H1 (cell line): ENCODE measurements at regions not wholly inside any gene's neighbourhood (a gene's known extent, or its start where the extent isn't known, plus 50 kb on each side); places are given as distances from the start of the nearest gene placed in this dataset.

Experiments
- CTCF ChIA-PET: fragments of 300-600 bp; sonication (Branson Sonifier 250); formaldehyde crosslinking; loops from one replicate; lab custom pipeline; 2021; ENCODE audit not compliant: partially characterized antibody; lab: Charles Lee
- POLR2A ChIA-PET: fragments of 300-600 bp; sonication (Branson Sonifier 250); formaldehyde crosslinking; loops from one replicate; lab custom pipeline; 2021; ENCODE audit warnings: inconsistent platforms; ENCODE audit not compliant: partially characterized antibody; lab: Charles Lee
- DNase-seq, 2 experiments: peaks; one replicate each; pipeline versions ENCODE4 v3.0.0 to v3.0.0-alpha.2; 2010 to 2022; ENCODE audit warnings: low spot score in 2 of 2, low read depth in 1 of 2, mixed read lengths in 1 of 2
- FAIRE-seq: peaks from 2 replicates; lab custom pipeline; 2011; peaks lifted over from hg19 to GRCh38; lab: Jason Lieb, UNC
- H2AFZ ChIP-seq: 2 replicates; pipeline ENCODE4 v1.8.1; 2012; ENCODE audit warnings: low read length, inconsistent platforms
- H2AK5ac ChIP-seq: 2 replicates; pipeline ENCODE4 v1.6.1; 2013; ENCODE audit warnings: low read depth, low read length
- H2BK120ac ChIP-seq: replicated peaks from 2 replicates; pipeline ENCODE3; 2013; ENCODE audit warnings: low read depth, low read length, inconsistent platforms
- H2BK12ac ChIP-seq: 2 replicates; pipeline ENCODE4 v1.6.1; 2013; ENCODE audit warnings: low read depth, low read length
- H2BK15ac ChIP-seq: 2 replicates; pipeline ENCODE4 v1.6.1; 2013; ENCODE audit warnings: low read length
- H2BK20ac ChIP-seq: 2 replicates; pipeline ENCODE4 v1.6.1; 2013; ENCODE audit warnings: low read length
- H2BK5ac ChIP-seq: 2 replicates; pipeline ENCODE4 v1.6.1; 2013; ENCODE audit warnings: low read depth, low read length
- H3K14ac ChIP-seq: 2 replicates; pipeline ENCODE4 v1.6.1; 2013; ENCODE audit warnings: inconsistent platforms; ENCODE audit not compliant: insufficient read length
- H3K18ac ChIP-seq: 2 replicates; pipeline ENCODE4 v1.6.1; 2013; ENCODE audit warnings: low read length; ENCODE audit errors: extremely low read depth
- H3K23ac ChIP-seq: 2 replicates; pipeline ENCODE4 v1.6.1; 2013; ENCODE audit warnings: inconsistent platforms; ENCODE audit not compliant: insufficient read length
- H3K23me2 ChIP-seq: 2 replicates; pipeline ENCODE4 v1.6.1; 2013; ENCODE audit warnings: low read depth, low read length
- H3K27ac ChIP-seq: 2 replicates; pipeline ENCODE4 v1.6.1; 2011; ENCODE audit warnings: low read depth, low read length, inconsistent platforms
- H3K27me3 ChIP-seq, 4 experiments: replicated peaks in 1 of 4; 1 replicate in 1 of 4; 2 replicates in 3 of 4; pipeline versions ENCODE4 v1.6.1 to v1.8.1; 2011 to 2013; ENCODE audit warnings: low read length in 3 of 4, mild to moderate bottlenecking in 3 of 4, inconsistent platforms in 2 of 4, mixed read lengths in 2 of 4, moderate library complexity in 1 of 4; ENCODE audit not compliant: control insufficient read depth in 3 of 4, insufficient read depth in 3 of 4; ENCODE audit errors: extremely low read depth in 1 of 4
- H3K36me3 ChIP-seq, 4 experiments: 2 replicates each; pipeline versions ENCODE4 v1.6.1 to v1.8.1; 2011 to 2013; ENCODE audit warnings: mild to moderate bottlenecking in 4 of 4, low read length in 3 of 4, moderate library complexity in 2 of 4, control low read depth in 1 of 4, inconsistent platforms in 1 of 4; ENCODE audit not compliant: insufficient read depth in 4 of 4, control insufficient read depth in 2 of 4
- H3K4ac ChIP-seq: replicated peaks from 2 replicates; pipeline ENCODE3; 2013; ENCODE audit warnings: low read length, low read depth, mixed read lengths, inconsistent platforms; ENCODE audit not compliant: insufficient read length
- H3K4me1 ChIP-seq, 4 experiments: replicated peaks in 1 of 4; 1 replicate in 1 of 4; 2 replicates in 3 of 4; pipeline versions ENCODE4 v1.6.1 to v1.8.1; 2011 to 2013; ENCODE audit warnings: low read length in 3 of 4, inconsistent platforms in 2 of 4, mixed read lengths in 1 of 4; ENCODE audit not compliant: insufficient read depth in 4 of 4, control insufficient read depth in 3 of 4
- H3K4me2 ChIP-seq, 2 experiments: 2 replicates each; pipeline versions ENCODE4 v1.6.1 to v1.8.1; 2011 to 2013; ENCODE audit warnings: low read depth in 2 of 2, low read length in 2 of 2, control low read depth in 1 of 2, inconsistent platforms in 1 of 2, mild to moderate bottlenecking in 1 of 2; ENCODE audit not compliant: insufficient read depth in 1 of 2
- H3K4me3 ChIP-seq, 4 experiments: fragments of 200-600, 300-600 bp in 1 of 4; sonication (generic), shearing (Covaris generic), sonication (Bioruptor Twin) in 1 of 4; 2 replicates each; pipeline versions ENCODE4 v1.5.1 to v1.8.1; 2011 to 2016; ENCODE audit warnings: low read length in 4 of 4, low read depth in 3 of 4, control low read depth in 2 of 4, inconsistent platforms in 2 of 4, mild to moderate bottlenecking in 2 of 4, mixed read lengths in 1 of 4, moderate library complexity in 1 of 4; ENCODE audit not compliant: insufficient read depth in 2 of 4; ENCODE audit errors: extremely low read depth in 1 of 4
- H3K56ac ChIP-seq: replicated peaks from 2 replicates; pipeline ENCODE3; 2013; ENCODE audit warnings: low read depth, mild to moderate bottlenecking, mixed read lengths, low read length, inconsistent platforms; ENCODE audit not compliant: insufficient read length
- H3K79me1 ChIP-seq: 2 replicates; pipeline ENCODE4 v1.6.1; 2013; ENCODE audit warnings: low read depth, low read length, control low read depth
- H3K79me2 ChIP-seq, 2 experiments: 2 replicates each; pipeline versions ENCODE4 v1.6.1 to v1.8.1; 2012 to 2013; ENCODE audit warnings: low read length in 2 of 2, mild to moderate bottlenecking in 2 of 2, inconsistent platforms in 1 of 2; ENCODE audit not compliant: insufficient read depth in 2 of 2, control insufficient read depth in 1 of 2
- H3K9ac ChIP-seq, 4 experiments: replicated peaks in 1 of 4; 1 replicate in 1 of 4; 2 replicates in 3 of 4; pipeline versions ENCODE4 v1.6.1 to v1.8.1; 2011 to 2013; ENCODE audit warnings: low read depth in 3 of 4, low read length in 3 of 4, control low read depth in 2 of 4, mild to moderate bottlenecking in 2 of 4, moderate library complexity in 2 of 4, inconsistent platforms in 1 of 4; ENCODE audit errors: extremely low read depth in 1 of 4
- H3K9me3 ChIP-seq, 2 experiments: 2 replicates each; pipeline versions ENCODE4 v1.6.1 to v1.8.1; 2012 to 2013; ENCODE audit warnings: mild to moderate bottlenecking in 2 of 2, moderate library complexity in 2 of 2, control low read depth in 1 of 2, inconsistent platforms in 1 of 2, low read depth in 1 of 2, low read length in 1 of 2, mixed read lengths in 1 of 2; ENCODE audit not compliant: insufficient read depth in 2 of 2
- H4K20me1 ChIP-seq, 2 experiments: replicated peaks in 1 of 2; 2 replicates each; pipeline versions ENCODE3 to v1.8.1; 2011 to 2013; ENCODE audit warnings: inconsistent platforms in 2 of 2, low read length in 2 of 2, mild to moderate bottlenecking in 1 of 2; ENCODE audit not compliant: insufficient read depth in 2 of 2, control insufficient read depth in 1 of 2
- H4K5ac ChIP-seq: 2 replicates; pipeline ENCODE4 v1.6.1; 2013; ENCODE audit warnings: low read length, low read depth, mixed read lengths, inconsistent platforms; ENCODE audit not compliant: insufficient read length
- H4K8ac ChIP-seq: 2 replicates; pipeline ENCODE4 v1.8.0; 2013; ENCODE audit warnings: mild to moderate bottlenecking, moderate library complexity, low read length, inconsistent platforms; ENCODE audit not compliant: insufficient read depth; ENCODE audit errors: extremely low read depth
- H4K91ac ChIP-seq: replicated peaks from 2 replicates; pipeline ENCODE3; 2013; ENCODE audit warnings: low read length, mixed read lengths, inconsistent platforms; ENCODE audit not compliant: insufficient read length
- ASH2L ChIP-seq: fragments of 200-600, 300-600 bp; sonication (generic); IDR thresholded peaks from one replicate; pipeline ENCODE4 v1.7.1; 2017; ENCODE audit warnings: low read length
- BACH1 ChIP-seq: IDR thresholded peaks from 2 replicates; pipeline ENCODE4 v1.6.1; 2012; ENCODE audit warnings: low read length, improper control_type of control experiment
- BCL11A ChIP-seq, 2 experiments: IDR thresholded peaks; one replicate each; pipeline ENCODE4 v1.6.1; 2011; ENCODE audit warnings: low read depth in 2 of 2, low read length in 2 of 2, mild to moderate bottlenecking in 2 of 2
- BRCA1 ChIP-seq: IDR thresholded peaks from 2 replicates; pipeline ENCODE4 v1.6.1; 2012; ENCODE audit warnings: low read depth, low read length, improper control_type of control experiment
- CEBPB ChIP-seq: IDR thresholded peaks from 2 replicates; pipeline ENCODE4 v1.6.1; 2012; ENCODE audit warnings: low read depth, low read length
- CHD1 ChIP-seq: IDR thresholded peaks from 2 replicates; pipeline ENCODE4 v1.6.1; 2012; ENCODE audit warnings: low read depth, low read length, improper control_type of control experiment
- JUND ChIP-seq: IDR thresholded peaks from 2 replicates; pipeline ENCODE4 v1.6.1; 2011; ENCODE audit warnings: mild to moderate bottlenecking, improper control_type of control experiment, low read length
- KDM5A ChIP-seq: fragments of 200-600 bp; IDR thresholded peaks from 2 replicates; pipeline ENCODE4 v1.7.1; 2012; ENCODE audit warnings: mild to moderate bottlenecking, low read length, inconsistent platforms, mixed read lengths
- SIN3A ChIP-seq, 2 experiments: IDR thresholded peaks in 1 of 2; conservative IDR thresholded peaks in 1 of 2; 2 replicates each; pipeline ENCODE4 v1.6.1; 2011 to 2012; ENCODE audit warnings: low read length in 2 of 2, improper control_type of control experiment in 1 of 2, low read depth in 1 of 2, mild to moderate bottlenecking in 1 of 2
- SRF ChIP-seq: IDR thresholded peaks from 2 replicates; pipeline ENCODE4 v1.6.1; 2011; ENCODE audit warnings: mild to moderate bottlenecking, low read depth, low read length, moderate library complexity
- TBP ChIP-seq: IDR thresholded peaks from 2 replicates; pipeline ENCODE4 v1.6.1; 2011; ENCODE audit warnings: low read depth, low read length, improper control_type of control experiment
- WGBS, 2 experiments: shearing (Covaris generic) in 1 of 2; methylation state at CpG; one replicate each; pipeline versions ENCODE4 v1.1.6 to v1.1.7; 2013 to 2015; ENCODE audit warnings: low lambda C conversion rate in 2 of 2, mixed read lengths in 2 of 2, inconsistent platforms in 1 of 2, low coverage in 1 of 2, missing lambda C conversion rate in 1 of 2; ENCODE audit not compliant: insufficient replicate concordance in 2 of 2, insufficient coverage in 1 of 2, insufficient read length in 1 of 2; ENCODE audit errors: extremely low coverage in 1 of 2, missing lambda C conversion rate in 1 of 2; 5-methylcytosine and 5-hydroxymethylcytosine counted together
- TF ChIP-seq, protein P1 (sequence below), 3 experiments: IDR thresholded peaks; 1 replicate in 2 of 3; 2 replicates in 1 of 3; pipeline versions ENCODE4 v1.5.1 to v1.6.1; 2011; ENCODE audit warnings: low read length in 3 of 3, mild to moderate bottlenecking in 3 of 3, inconsistent platforms in 2 of 3, low read depth in 1 of 3, moderate library complexity in 1 of 3; ENCODE audit not compliant: insufficient read depth in 1 of 3; ENCODE audit errors: control extremely low read depth in 1 of 3

DNA sequence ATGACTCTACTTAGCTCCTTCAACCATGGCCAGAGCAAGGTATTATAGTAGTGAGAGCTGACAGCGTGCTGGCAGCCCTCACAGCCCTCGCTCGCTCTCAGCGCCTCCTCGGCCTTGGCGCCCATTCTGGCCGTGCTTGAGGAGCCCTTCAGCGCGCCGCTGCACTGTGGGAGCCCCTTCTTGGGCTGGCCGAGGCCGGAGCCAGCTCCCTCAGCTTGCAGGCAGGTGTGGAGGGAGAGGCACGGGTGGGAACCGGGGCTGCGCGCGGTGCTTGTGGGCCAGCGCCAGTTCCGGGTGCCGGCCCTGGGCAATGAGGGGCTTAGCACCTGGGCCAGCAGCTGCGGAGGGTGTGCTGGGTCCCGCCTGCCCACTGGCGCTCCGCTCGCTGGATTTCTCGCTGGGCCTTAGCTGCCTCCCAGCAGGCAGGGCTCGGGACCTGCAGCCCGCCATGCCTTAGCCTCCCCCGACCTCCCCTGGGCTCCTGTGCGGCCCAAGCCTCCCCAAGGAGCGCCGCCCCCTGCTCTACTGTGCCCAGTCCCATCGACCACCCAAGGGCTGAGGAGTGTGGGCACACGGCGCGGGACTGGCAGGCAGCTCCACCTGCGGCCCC is 63.1 kb downstream of the SPATA19 start:
- H2AK5ac ChIP-seq, result no peak overlapping the region
- H4K5ac ChIP-seq, result no peak overlapping the region
- no peak overlapping the region for H2BK12ac ChIP-seq
- H2AFZ ChIP-seq, result no peak overlapping the region
- 0 out of 2 replicates have a peak, but pooled peaks cover under 1% of the 10 kb centered on the region for H3K23me2 ChIP-seq
- H3K36me3 ChIP-seq, result no peaks in the 10 kb centered on the region
- no peak overlapping the region for H3K27ac ChIP-seq
- H2BK15ac ChIP-seq, result no peak overlapping the region
- H3K27me3 ChIP-seq, result peaks cover 0 to 2% (median under 1%) of the 10 kb centered on the region in 4 experiments; a peak in 2 of 7 replicates
- H3K56ac ChIP-seq, result no peak overlapping the region
- no peak overlapping the region for H2BK5ac ChIP-seq
- POLR2A ChIA-PET, result no interaction called here
- peaks cover 0 to 7% of the 10 kb centered on the region in 2 experiments; a peak in 1 of 4 replicates for H3K9me3 ChIP-seq
- no peak for DNase-seq
- H3K4ac ChIP-seq, result no peak overlapping the region
- H4K20me1 ChIP-seq, result no peaks in the 10 kb centered on the region
- no peak overlapping the region for H2BK120ac ChIP-seq
- no peak overlapping the region for H3K23ac ChIP-seq
- no peaks in the 10 kb centered on the region for H3K79me2 ChIP-seq
- no peak overlapping the region for H3K4me3 ChIP-seq
- FAIRE-seq, result no peak
- H3K4me2 ChIP-seq, result no peak overlapping the region
- no peak overlapping the region for H3K9ac ChIP-seq
- no peak overlapping the region for H4K8ac ChIP-seq
- 94% methylated on average over 26 of the region's 37 CpGs; no CpG with 5 or more reads in 1 of the 2 experiments for WGBS, 2 experiments
- no peaks in the 10 kb centered on the region for H3K4me1 ChIP-seq
- H3K14ac ChIP-seq, result no peak overlapping the region
- H3K79me1 ChIP-seq, result no peaks in the 10 kb centered on the region
- no peak overlapping the region for H2BK20ac ChIP-seq
- no peak overlapping the region for H3K18ac ChIP-seq
- H4K91ac ChIP-seq, result no peak overlapping the region
- CTCF ChIA-PET, result interaction anchor here (0.9 kb wide), 1 partner anchor 12 kb away, joined by 3 read pairs; no protein-coding TSS in a partner anchor
- TF ChIP-seq CEBPB (no peak), SIN3A (conservative IDR thresholded peaks at IDR 0.05 in 1 of 2, IDR thresholded peaks at IDR 0.05 in 1 of 2; ENCODE audit: low read depth in 1 of 2, low read length in 2 of 2) (no peak), BACH1 (no peak), SRF (no peak), ASH2L (no peak), TBP (no peak), JUND (no peak), KDM5A (no peak), BCL11A (IDR thresholded peaks at IDR 0.05; ENCODE audit: low read depth in 2 of 2, low read length in 2 of 2) (no peak), BRCA1 (no peak), CHD1 (no peak)
- TF ChIP-seq, protein P1, sequence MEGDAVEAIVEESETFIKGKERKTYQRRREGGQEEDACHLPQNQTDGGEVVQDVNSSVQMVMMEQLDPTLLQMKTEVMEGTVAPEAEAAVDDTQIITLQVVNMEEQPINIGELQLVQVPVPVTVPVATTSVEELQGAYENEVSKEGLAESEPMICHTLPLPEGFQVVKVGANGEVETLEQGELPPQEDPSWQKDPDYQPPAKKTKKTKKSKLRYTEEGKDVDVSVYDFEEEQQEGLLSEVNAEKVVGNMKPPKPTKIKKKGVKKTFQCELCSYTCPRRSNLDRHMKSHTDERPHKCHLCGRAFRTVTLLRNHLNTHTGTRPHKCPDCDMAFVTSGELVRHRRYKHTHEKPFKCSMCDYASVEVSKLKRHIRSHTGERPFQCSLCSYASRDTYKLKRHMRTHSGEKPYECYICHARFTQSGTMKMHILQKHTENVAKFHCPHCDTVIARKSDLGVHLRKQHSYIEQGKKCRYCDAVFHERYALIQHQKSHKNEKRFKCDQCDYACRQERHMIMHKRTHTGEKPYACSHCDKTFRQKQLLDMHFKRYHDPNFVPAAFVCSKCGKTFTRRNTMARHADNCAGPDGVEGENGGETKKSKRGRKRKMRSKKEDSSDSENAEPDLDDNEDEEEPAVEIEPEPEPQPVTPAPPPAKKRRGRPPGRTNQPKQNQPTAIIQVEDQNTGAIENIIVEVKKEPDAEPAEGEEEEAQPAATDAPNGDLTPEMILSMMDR (IDR thresholded peaks at IDR 0.05; ENCODE audit: control extremely low read depth in 1 of 3, insufficient read depth in 1 of 3, low read depth in 1 of 3, low read length in 3 of 3), result no peak
